PC-9 (cell line): ENCODE measurements at regions not wholly inside any gene's neighbourhood (a gene's known extent, or its start where the extent isn't known, plus 50 kb on each side); places are given as distances from the start of the nearest gene placed in this dataset.

ENCODE experiments used
- EZH2 ChIP-seq: fragments of 200-600 bp; sonication (generic); IDR thresholded peaks from 2 replicates; pipeline ENCODE4 v1.8.0; 2017; ENCODE audit warnings: antibody characterized with exemption, low read depth
- TF ChIP-seq, protein P1 (sequence below): fragments of 200-600 bp; sonication (generic); conservative IDR thresholded peaks from 2 replicates; pipeline ENCODE4 v1.6.1; 2017; ENCODE audit warnings: mixed run types, antibody characterized with exemption, mild to moderate bottlenecking, moderate library complexity

DNA sequence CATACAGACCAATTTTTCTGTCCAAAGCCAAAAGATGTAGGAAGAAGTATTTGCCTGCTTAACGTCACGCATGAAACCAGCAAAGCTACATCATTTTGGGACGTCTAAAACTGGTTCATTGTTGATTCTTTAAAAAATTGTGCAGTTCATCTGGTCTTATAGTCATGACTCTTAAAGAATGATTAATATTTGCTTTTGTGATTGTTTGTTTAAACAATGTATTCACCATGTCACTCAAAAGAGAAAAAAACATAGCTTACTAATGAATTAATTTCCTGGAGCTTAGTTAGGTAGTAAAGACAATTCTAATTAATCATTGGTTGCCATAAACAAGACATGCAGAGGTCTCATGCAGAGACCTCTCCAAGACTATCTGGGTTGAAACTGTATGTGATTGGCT lies 157.3 kb downstream of the RPS12 start:
- TF ChIP-seq, protein P1, sequence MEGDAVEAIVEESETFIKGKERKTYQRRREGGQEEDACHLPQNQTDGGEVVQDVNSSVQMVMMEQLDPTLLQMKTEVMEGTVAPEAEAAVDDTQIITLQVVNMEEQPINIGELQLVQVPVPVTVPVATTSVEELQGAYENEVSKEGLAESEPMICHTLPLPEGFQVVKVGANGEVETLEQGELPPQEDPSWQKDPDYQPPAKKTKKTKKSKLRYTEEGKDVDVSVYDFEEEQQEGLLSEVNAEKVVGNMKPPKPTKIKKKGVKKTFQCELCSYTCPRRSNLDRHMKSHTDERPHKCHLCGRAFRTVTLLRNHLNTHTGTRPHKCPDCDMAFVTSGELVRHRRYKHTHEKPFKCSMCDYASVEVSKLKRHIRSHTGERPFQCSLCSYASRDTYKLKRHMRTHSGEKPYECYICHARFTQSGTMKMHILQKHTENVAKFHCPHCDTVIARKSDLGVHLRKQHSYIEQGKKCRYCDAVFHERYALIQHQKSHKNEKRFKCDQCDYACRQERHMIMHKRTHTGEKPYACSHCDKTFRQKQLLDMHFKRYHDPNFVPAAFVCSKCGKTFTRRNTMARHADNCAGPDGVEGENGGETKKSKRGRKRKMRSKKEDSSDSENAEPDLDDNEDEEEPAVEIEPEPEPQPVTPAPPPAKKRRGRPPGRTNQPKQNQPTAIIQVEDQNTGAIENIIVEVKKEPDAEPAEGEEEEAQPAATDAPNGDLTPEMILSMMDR = no peak
- TF ChIP-seq EZH2 = no peak
